GM12801 (cell line): ENCODE measurements at regions not wholly inside any gene's neighbourhood (a gene's known extent, or its start where the extent isn't known, plus 50 kb on each side); places are given as distances from the start of the nearest gene placed in this dataset.

Source experiments
- CTCF ChIP-seq: IDR thresholded peaks from one replicate; pipeline ENCODE4 v1.5.1; 2011; ENCODE audit warnings: control low read depth; ENCODE audit not compliant: insufficient read length; ENCODE audit errors: extremely low read depth

GRCh38 chr2:204144492-204144891 lies 207.9 kb downstream of the ICOS start:
- no peak for TF ChIP-seq CTCF

GRCh38 chr2:204145263-204145751 lies 208.7 kb downstream of the ICOS start:
- no peak for TF ChIP-seq CTCF

- no peak for TF ChIP-seq CTCF
Observed at GRCh38 chr2:204145791-204146190, 209.2 kb downstream of the ICOS start.

GRCh38 chr2:204150721-204151120 lies 214.2 kb downstream of the ICOS start:
- no peak for TF ChIP-seq CTCF

GRCh38 chr2:204152616-204153015 lies 216.1 kb downstream of the ICOS start:
- no peak for TF ChIP-seq CTCF

GRCh38 chr2:204154863-204155262 lies 218.3 kb downstream of the ICOS start:
- no peak for TF ChIP-seq CTCF

GRCh38 chr2:204156456-204156855 lies 219.9 kb downstream of the ICOS start:
- TF ChIP-seq CTCF = no peak

- no peak for TF ChIP-seq CTCF
Observed at GRCh38 chr2:204157684-204158083, 221.1 kb downstream of the ICOS start.
